HG02938 (cell line): ENCODE measurements at regions not wholly inside any gene's neighbourhood (a gene's known extent, or its start where the extent isn't known, plus 50 kb on each side); places are given as distances from the start of the nearest gene placed in this dataset.

Experiments
- ATAC-seq: cut with Tn5 transposase; IDR thresholded peaks from one replicate; pipeline ENCODE4 v1.9.1; 2021; ENCODE audit warnings: mild to moderate bottlenecking, moderate library complexity; ENCODE audit not compliant: unreplicated experiment

GRCh38 chr13:109380457-109380856 is 405.9 kb downstream of the IRS2 start:
- ATAC-seq = no peak

GRCh38 chr13:109379930-109380329 is 406.5 kb downstream of the IRS2 start:
- no peak for ATAC-seq

- ATAC-seq = no peak
These were observed 409.4 kb downstream of the IRS2 start for GRCh38 chr13:109376936-109377335.

- ATAC-seq = no peak
These were observed 411.7 kb downstream of the IRS2 start for GRCh38 chr13:109374609-109375200.

- no peak for ATAC-seq
These were observed 413.7 kb downstream of the IRS2 start for GRCh38 chr13:109372666-109373065.

GRCh38 chr13:109371066-109371465 is 415.3 kb downstream of the IRS2 start:
- no peak for ATAC-seq

- ATAC-seq = no peak
These were observed 415.9 kb downstream of the IRS2 start for GRCh38 chr13:109370496-109370895.

GRCh38 chr13:109369353-109370052 is 416.9 kb downstream of the IRS2 start:
- ATAC-seq = no peak

- ATAC-seq = no peak
These were observed 418.2 kb downstream of the IRS2 start for GRCh38 chr13:109368230-109368629.

GRCh38 chr13:109366525-109366924 is 419.9 kb downstream of the IRS2 start:
- ATAC-seq = no peak

- ATAC-seq = no peak
These were observed 423.0 kb downstream of the IRS2 start for GRCh38 chr13:109363431-109363830.

- no peak for ATAC-seq
These were observed 423.8 kb downstream of the IRS2 start for GRCh38 chr13:109362616-109363015.

- ATAC-seq = no peak
These were observed 424.7 kb downstream of the IRS2 start for GRCh38 chr13:109361562-109362289.

- ATAC-seq = no peak
These were observed 428.5 kb downstream of the IRS2 start for GRCh38 chr13:109357751-109358471.

GRCh38 chr13:109355875-109356434 is 430.4 kb downstream of the IRS2 start:
- ATAC-seq = no peak

GRCh38 chr13:109355166-109355565 is 431.2 kb downstream of the IRS2 start:
- no peak for ATAC-seq

GRCh38 chr13:109351236-109351635 is 435.1 kb downstream of the IRS2 start:
- ATAC-seq = no peak

GRCh38 chr13:109348519-109349258 is 437.7 kb downstream of the IRS2 start:
- no peak for ATAC-seq

GRCh38 chr13:109346060-109346459 is 440.3 kb downstream of the IRS2 start:
- no peak for ATAC-seq

GRCh38 chr13:109345433-109345941 is 440.9 kb downstream of the IRS2 start:
- no peak for ATAC-seq
